ENCODE measurements at regions not wholly inside any gene's neighbourhood (a gene's known extent, or its start where the extent isn't known, plus 50 kb on each side); places are given as distances from the start of the nearest gene placed in this dataset.
"Not testable (repeated sequence)": the region's sequence is repeated elsewhere in the genome, so short reads cannot be mapped to it uniquely, and the experiment has no call there.

DNA sequence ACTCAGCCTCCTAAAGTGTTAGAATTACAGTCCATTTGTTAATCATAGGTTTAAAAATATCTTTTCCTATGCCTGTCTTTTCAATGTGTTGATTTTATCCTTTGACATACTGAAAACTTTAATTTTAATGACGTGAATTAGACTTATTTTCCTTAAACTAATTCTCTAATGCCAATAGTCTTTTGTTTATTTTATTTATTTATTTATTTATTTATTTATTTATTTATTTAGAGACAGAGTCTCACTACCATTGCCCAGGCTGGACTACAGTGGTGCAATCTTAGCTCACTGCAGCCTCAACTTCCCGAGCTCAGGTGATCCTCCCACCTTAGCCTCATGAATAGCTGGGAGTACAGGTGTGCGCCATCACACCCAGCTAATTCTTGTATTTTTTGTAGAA, 694.5 kb downstream of the TRHDE start:
- no peak overlapping the region for H3K4me3 ChIP-seq (ENCODE audit: low read depth, low read length)
- TF ChIP-seq, protein P1, sequence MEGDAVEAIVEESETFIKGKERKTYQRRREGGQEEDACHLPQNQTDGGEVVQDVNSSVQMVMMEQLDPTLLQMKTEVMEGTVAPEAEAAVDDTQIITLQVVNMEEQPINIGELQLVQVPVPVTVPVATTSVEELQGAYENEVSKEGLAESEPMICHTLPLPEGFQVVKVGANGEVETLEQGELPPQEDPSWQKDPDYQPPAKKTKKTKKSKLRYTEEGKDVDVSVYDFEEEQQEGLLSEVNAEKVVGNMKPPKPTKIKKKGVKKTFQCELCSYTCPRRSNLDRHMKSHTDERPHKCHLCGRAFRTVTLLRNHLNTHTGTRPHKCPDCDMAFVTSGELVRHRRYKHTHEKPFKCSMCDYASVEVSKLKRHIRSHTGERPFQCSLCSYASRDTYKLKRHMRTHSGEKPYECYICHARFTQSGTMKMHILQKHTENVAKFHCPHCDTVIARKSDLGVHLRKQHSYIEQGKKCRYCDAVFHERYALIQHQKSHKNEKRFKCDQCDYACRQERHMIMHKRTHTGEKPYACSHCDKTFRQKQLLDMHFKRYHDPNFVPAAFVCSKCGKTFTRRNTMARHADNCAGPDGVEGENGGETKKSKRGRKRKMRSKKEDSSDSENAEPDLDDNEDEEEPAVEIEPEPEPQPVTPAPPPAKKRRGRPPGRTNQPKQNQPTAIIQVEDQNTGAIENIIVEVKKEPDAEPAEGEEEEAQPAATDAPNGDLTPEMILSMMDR (IDR thresholded peaks at IDR 0.05; ENCODE audit: low read depth, low read length, missing control alignments) = no peak
- no peak for DNase-seq (ENCODE audit: low read depth)

DNA sequence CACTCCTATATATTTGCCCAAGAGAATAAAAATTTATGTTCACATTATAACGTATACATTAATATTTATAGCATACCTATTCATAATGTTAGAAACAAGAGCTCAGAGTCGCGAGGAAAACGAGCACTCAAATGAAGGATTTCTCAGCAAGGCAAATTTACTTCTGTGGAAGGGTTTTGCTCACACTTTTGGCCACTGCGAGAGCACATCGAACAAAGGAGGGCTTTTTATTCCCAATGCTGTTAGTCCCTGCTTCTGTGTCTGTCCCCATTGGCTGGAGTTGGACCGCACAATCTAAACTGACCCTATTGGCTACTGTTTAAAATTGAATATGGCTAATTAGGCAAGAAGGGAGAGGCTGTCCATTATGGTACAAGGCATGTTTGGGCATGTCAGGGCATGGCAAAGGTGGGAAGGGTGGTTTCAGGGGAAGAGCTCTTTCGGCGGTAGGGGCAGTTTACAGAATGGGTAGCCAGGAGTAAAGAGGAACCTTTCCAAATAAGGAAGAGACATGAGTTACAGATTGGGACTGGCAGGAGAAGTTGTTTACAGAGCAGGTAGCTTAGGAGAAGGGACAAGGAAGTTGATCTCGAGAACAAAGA, 702.9 kb downstream of the TRHDE start:
- no peak for DNase-seq (ENCODE audit: low read depth)
- H3K4me3 ChIP-seq (ENCODE audit: low read depth, low read length) = no peak overlapping the region
- TF ChIP-seq, protein P1 (IDR thresholded peaks at IDR 0.05; ENCODE audit: low read depth, low read length, missing control alignments) = no peak

DNA sequence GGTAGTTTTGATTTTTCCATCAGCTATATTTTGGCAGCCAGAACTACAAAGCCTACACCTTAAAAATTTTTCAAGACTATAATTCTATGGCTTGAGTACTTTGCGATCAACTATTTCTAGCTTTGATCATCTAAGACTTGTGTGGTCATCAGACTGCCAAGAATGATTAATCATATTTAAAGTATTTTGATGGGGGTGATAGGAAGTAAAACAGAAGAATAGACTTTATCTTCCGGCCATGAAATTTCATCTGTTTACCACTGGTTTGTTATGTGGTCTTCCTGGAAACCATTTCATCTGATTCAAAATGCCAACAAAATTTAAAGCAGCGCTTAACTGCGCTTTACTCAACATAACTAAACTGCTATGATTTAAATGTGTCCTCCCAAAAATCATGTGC, 706.8 kb downstream of the TRHDE start:
- no peak overlapping the region for H3K4me3 ChIP-seq (ENCODE audit: low read depth, low read length)
- DNase-seq (ENCODE audit: low read depth) = no peak
- TF ChIP-seq, protein P1 (IDR thresholded peaks at IDR 0.05; ENCODE audit: low read depth, low read length, missing control alignments) = no peak

DNA sequence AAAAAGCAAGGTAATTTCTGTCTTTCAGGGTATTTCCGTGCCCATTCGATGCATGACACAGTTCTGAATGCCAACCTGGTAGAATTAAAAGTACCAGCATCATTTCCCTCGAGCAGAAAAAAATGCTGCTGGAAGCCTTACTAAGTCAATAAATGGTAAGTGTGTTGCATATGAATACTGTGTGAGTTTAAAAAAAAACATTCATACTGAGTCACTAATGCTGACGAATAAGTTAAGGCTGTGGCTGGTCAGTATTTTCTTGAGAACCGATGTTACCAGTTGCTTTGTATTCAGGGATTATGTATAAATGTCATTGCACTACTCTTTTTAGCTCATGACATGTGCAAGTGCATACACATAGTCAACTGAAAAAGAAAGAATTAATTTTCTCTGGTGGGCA, 710.2 kb downstream of the TRHDE start:
- DNase-seq (ENCODE audit: low read depth) = no peak
- H3K4me3 ChIP-seq (ENCODE audit: low read depth, low read length) = no peak overlapping the region
- TF ChIP-seq, protein P1 (IDR thresholded peaks at IDR 0.05; ENCODE audit: low read depth, low read length, missing control alignments) = no peak

DNA sequence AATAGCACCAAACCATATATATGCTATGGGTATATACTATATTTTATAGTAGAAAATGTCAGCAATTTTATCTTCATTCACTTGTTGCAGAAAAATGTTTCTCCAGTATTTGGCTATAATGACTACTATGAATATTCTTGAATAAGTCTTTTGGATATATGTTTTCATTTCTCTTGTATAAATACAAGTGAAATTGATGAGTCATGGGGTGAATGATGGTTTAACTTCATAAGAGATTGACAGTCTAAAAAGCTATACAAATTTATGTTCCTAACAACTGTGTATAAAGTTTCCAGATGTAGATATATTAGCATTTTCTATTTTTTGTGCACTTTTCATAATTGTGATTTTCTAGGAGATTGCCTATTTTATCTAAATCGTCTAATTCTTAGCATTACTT, 714.8 kb downstream of the TRHDE start:
- no peak overlapping the region for H3K4me3 ChIP-seq (ENCODE audit: low read depth, low read length)
- DNase-seq (ENCODE audit: low read depth) = no peak
- TF ChIP-seq, protein P1 (IDR thresholded peaks at IDR 0.05; ENCODE audit: low read depth, low read length, missing control alignments) = no peak

DNA sequence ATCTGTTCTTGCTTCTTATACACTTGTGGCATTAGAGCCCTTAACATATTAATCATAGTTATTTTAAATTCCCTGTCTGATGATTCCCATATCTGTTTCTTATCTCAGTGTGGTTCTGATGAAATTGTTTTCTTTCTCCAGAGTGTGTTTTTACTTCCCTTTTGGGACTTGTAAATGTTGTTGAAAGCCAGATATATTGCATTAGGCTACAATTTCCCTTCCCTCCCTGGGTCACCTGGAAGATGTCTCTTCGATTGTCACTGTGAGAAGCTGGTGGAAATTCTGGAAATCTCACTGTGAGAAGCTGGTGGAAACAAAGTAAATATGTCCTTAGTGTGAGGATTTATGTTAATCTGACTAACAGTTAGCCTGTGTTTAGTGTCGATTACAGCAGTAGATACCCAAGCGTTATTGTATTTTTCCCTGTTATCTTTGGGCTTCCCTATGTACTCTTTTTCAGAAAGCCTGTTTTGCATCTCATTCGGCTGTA, 717.3 kb downstream of the TRHDE start:
- TF ChIP-seq, protein P1 (IDR thresholded peaks at IDR 0.05; ENCODE audit: low read depth, low read length, missing control alignments) = no peak
- no peak overlapping the region for H3K4me3 ChIP-seq (ENCODE audit: low read depth, low read length)
- no peak for DNase-seq (ENCODE audit: low read depth)

DNA sequence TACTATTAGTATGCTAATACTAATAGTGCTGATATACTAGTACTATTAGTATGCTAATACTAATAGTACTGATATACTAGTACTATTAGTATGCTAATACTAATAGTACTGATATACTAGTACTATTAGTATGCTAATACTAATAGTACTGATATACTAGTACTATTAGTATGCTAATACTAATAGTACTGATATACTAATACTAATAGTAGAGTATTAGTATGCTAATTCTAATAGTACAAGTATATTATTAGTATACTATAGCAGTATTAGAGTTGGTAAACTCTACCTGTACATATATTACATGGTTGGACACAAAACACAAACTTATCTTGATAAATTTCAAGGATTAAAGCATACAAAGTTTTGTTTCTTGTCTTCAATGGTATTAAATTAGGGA, 722.9 kb downstream of the TRHDE start:
- H3K4me3 ChIP-seq (ENCODE audit: low read depth, low read length); DNase-seq (ENCODE audit: low read depth): not testable (repeated sequence)
